ENCODE measurements at regions not wholly inside any gene's neighbourhood (a gene's known extent, or its start where the extent isn't known, plus 50 kb on each side); places are given as distances from the start of the nearest gene placed in this dataset.

DNA sequence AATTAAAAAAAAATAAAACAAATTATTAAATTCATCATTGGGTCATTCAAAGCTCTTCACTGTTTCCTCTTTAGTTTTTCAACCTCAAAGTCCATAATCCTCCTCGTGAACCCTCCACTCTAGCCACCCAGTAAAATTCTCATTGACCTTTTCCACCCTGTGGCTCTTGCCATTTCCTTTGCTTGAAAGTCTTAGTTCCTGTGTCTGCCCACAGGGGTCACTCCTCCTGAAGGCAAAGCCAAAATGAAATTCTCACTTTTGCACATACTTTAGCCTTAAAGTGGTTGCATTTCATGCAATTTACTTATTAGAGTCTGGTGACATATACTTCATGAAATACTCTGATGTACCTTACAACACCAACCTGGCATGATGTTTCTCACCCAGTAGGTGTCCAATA is 263.7 kb downstream of the BMP2 start:
- TF ChIP-seq, protein P1, sequence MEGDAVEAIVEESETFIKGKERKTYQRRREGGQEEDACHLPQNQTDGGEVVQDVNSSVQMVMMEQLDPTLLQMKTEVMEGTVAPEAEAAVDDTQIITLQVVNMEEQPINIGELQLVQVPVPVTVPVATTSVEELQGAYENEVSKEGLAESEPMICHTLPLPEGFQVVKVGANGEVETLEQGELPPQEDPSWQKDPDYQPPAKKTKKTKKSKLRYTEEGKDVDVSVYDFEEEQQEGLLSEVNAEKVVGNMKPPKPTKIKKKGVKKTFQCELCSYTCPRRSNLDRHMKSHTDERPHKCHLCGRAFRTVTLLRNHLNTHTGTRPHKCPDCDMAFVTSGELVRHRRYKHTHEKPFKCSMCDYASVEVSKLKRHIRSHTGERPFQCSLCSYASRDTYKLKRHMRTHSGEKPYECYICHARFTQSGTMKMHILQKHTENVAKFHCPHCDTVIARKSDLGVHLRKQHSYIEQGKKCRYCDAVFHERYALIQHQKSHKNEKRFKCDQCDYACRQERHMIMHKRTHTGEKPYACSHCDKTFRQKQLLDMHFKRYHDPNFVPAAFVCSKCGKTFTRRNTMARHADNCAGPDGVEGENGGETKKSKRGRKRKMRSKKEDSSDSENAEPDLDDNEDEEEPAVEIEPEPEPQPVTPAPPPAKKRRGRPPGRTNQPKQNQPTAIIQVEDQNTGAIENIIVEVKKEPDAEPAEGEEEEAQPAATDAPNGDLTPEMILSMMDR (conservative IDR thresholded peaks at IDR 0.05 in 1 of 2, IDR thresholded peaks at IDR 0.05 in 1 of 2; ENCODE audit: extremely low read depth in 1 of 2, insufficient read depth in 1 of 2, low read depth in 1 of 2, low read length in 2 of 2), result peak; percentile 29 to 35
- no peak for TF ChIP-seq EZH2 (IDR thresholded peaks at IDR 0.05; ENCODE audit: borderline replicate concordance, low read length)

Measured in mammary epithelial cell (primary cell).